ENCODE measurements at regions not wholly inside any gene's neighbourhood (a gene's known extent, or its start where the extent isn't known, plus 50 kb on each side); places are given as distances from the start of the nearest gene placed in this dataset.

DNA sequence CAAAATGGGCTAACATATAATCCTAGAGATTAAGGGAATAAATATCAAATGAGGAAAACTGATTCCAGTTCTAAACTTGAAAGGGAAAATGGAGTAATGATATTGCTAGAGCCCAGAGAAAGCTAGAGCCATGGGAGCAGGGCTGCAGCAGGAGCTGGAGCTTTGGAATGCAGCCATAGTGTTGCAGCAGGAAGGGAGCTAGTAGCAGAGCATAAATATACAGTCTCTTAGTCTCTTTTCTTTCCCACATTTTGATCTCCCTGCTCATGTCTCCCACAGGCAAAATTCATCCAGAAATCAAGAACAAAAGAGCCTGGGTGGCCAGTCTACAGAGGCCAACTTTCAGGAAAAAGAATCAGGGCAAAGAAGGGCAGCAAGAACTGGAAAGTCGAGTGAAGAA, 253.7 kb downstream of the ATXN7L3B start:
- TF ChIP-seq TAF1 (IDR thresholded peaks at IDR 0.05; ENCODE audit: low read depth, low read length) (no peak), POLR2A (IDR thresholded peaks at IDR 0.05; ENCODE audit: low read depth, low read length) (no peak), POLR2AphosphoS5 (IDR thresholded peaks at IDR 0.05; ENCODE audit: low read depth, low read length) (no peak), SPI1 (IDR thresholded peaks at IDR 0.05; ENCODE audit: low read depth, low read length) (no peak), PAX5 (IDR thresholded peaks at IDR 0.05; ENCODE audit: insufficient read depth, low read length, severe bottlenecking) (no peak), POU2F2 (IDR thresholded peaks at IDR 0.05; ENCODE audit: low read depth, low read length) (no peak)
